ENCODE measurements at regions not wholly inside any gene's neighbourhood (a gene's known extent, or its start where the extent isn't known, plus 50 kb on each side); places are given as distances from the start of the nearest gene placed in this dataset.
"Not testable (repeated sequence)": the region's sequence is repeated elsewhere in the genome, so short reads cannot be mapped to it uniquely, and the experiment has no call there.

- TF ChIP-seq POLR2AphosphoS5 (IDR thresholded peaks at IDR 0.05); CTCF (IDR thresholded peaks at IDR 0.05); POLR2A (IDR thresholded peaks at IDR 0.05; ENCODE audit: low read depth): not testable (repeated sequence)
Measured at GRCh38 chr1:164006186-164006585, 552.8 kb upstream of the PBX1 start.
